ENCODE measurements at regions not wholly inside any gene's neighbourhood (a gene's known extent, or its start where the extent isn't known, plus 50 kb on each side); places are given as distances from the start of the nearest gene placed in this dataset.

DNA sequence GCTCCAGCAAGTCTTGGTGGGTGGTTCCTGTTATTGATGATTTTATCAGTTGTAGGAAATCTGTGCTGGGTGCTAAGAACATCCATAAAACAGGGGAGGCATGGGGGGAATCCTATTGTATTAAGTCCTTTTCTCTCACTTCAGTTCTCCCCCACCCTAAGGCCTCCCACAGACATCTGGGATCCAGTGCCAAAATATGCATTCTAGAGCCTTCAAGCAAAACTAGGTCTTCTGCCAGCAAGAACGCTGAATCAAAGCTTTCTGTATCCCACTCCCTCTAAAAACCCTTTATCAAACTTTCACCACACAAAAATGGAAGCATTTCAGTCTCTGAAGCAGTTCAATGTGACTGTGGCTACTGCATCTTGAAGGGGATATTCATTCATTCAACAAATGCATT lies 281.9 kb downstream of the GAS1 start:
- H3K4me3 ChIP-seq (replicated peaks in 1 of 3; ENCODE audit: insufficient read depth in 1 of 3, low read depth in 2 of 3, low read length in 3 of 3): no peak overlapping the region
- ATAC-seq: no peak
- H3K4me2 ChIP-seq (ENCODE audit: low read depth, low read length): no peak overlapping the region
- H3K9me3 ChIP-seq (ENCODE audit: low read length): no peaks in the 10 kb centered on the region
- peaks cover 1 to 9% of the 10 kb centered on the region in 2 experiments; a peak in 2 of 5 replicates for H3K27me3 ChIP-seq (ENCODE audit: control insufficient read depth in 1 of 2, insufficient read depth in 2 of 2, low read length in 2 of 2)
- ChIA-PET CTCF (ENCODE audit: low intra/inter-chr PET ratio, low total read pairs) (no interaction called here), POLR2A (no interaction called here)
- H2AFZ ChIP-seq (ENCODE audit: low read length): no peak overlapping the region
- no TSS peak for BruUV-seq (replicated peaks)
- no peak overlapping the region for H3K9ac ChIP-seq (ENCODE audit: insufficient read depth, low read depth, low read length)
- in situ Hi-C loops (cut with HindIII; ENCODE audit: extremely low pct_ligation_motif_present, low pct_unique_long_range_greater_than_20kb) (no loop called here), intact Hi-C loops (cut with micrococcal nuclease; ENCODE audit: unreplicated experiment) (no loop called here)
- no peaks in the 10 kb centered on the region for H3K36me3 ChIP-seq (replicated peaks in 1 of 2; ENCODE audit: control insufficient read depth in 1 of 2, insufficient read depth in 2 of 2, low read length in 2 of 2)
- no peaks in the 10 kb centered on the region for H3K79me2 ChIP-seq (ENCODE audit: insufficient read depth, low read length)
- no peak for FAIRE-seq
- H4K20me1 ChIP-seq (ENCODE audit: insufficient read depth, low read length): no peaks in the 10 kb centered on the region
- no peak for DNase-seq (ENCODE audit: low spot score)
- H3K4me1 ChIP-seq (ENCODE audit: insufficient read depth, low read length): no peaks in the 10 kb centered on the region
- no peak overlapping the region for H3K27ac ChIP-seq (ENCODE audit: extremely low read length, insufficient read depth, low read length)
- 0% methylated on average over 1 of the region's 1 CpG for WGBS (ENCODE audit: low lambda C conversion rate)
- TF ChIP-seq SALL1 (CRISPR knock-in tag; IDR thresholded peaks at IDR 0.05) (no peak), TAF15 (IDR thresholded peaks at IDR 0.05; ENCODE audit: low read depth, low read length, poor library complexity, severe bottlenecking) (no peak), POLR2AphosphoS2 (IDR thresholded peaks at IDR 0.05; ENCODE audit: low read depth, low read length) (no peak)

DNA sequence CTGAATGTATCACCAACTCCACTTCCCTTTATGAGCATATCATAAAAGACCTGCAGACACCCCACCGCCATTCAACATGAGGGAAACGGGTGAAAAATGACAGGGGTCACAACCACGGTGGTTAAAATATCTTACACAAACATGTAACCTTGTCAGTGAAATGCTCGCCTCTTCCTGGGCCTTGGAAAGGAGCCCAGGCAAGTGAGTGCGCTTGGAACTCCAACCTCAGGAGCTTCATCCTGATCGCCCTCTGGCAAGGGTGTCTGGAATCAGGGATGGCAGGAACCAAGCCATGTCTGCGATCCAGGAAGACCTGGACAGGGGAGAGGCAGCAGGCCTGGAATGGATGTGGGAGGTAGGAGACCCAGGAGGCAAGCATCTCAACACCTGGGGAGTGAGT lies 282.7 kb downstream of the GAS1 start:
- in situ Hi-C loops (cut with HindIII; ENCODE audit: extremely low pct_ligation_motif_present, low pct_unique_long_range_greater_than_20kb) (no loop called here), intact Hi-C loops (cut with micrococcal nuclease; ENCODE audit: unreplicated experiment) (no loop called here)
- Histone ChIP-seq H4K20me1 (ENCODE audit: insufficient read depth, low read length) (no peaks in the 10 kb centered on the region), H3K79me2 (ENCODE audit: insufficient read depth, low read length) (no peaks in the 10 kb centered on the region), H2AFZ (ENCODE audit: low read length) (no peak overlapping the region), H3K4me1 (ENCODE audit: insufficient read depth, low read length) (no peaks in the 10 kb centered on the region), H3K9ac (ENCODE audit: insufficient read depth, low read depth, low read length) (no peak overlapping the region), H3K4me3 (replicated peaks in 1 of 3; ENCODE audit: insufficient read depth in 1 of 3, low read depth in 2 of 3, low read length in 3 of 3) (no peak overlapping the region), H3K27ac (ENCODE audit: extremely low read length, insufficient read depth, low read length) (no peak overlapping the region), H3K4me2 (ENCODE audit: low read depth, low read length) (no peak overlapping the region), H3K27me3 (ENCODE audit: control insufficient read depth in 1 of 2, insufficient read depth in 2 of 2, low read length in 2 of 2) (peaks cover 1 to 9% of the 10 kb centered on the region in 2 experiments; a peak in 2 of 5 replicates), H3K9me3 (ENCODE audit: low read length) (no peaks in the 10 kb centered on the region), H3K36me3 (replicated peaks in 1 of 2; ENCODE audit: control insufficient read depth in 1 of 2, insufficient read depth in 2 of 2, low read length in 2 of 2) (no peaks in the 10 kb centered on the region)
- POLR2A ChIA-PET: no interaction called here
- FAIRE-seq: no peak
- WGBS (ENCODE audit: low lambda C conversion rate): 10% methylated on average over 7 of the region's 7 CpGs
- no peak for DNase-seq (ENCODE audit: low spot score)
- no TSS peak for BruUV-seq (replicated peaks)
- TF ChIP-seq, protein P1, sequence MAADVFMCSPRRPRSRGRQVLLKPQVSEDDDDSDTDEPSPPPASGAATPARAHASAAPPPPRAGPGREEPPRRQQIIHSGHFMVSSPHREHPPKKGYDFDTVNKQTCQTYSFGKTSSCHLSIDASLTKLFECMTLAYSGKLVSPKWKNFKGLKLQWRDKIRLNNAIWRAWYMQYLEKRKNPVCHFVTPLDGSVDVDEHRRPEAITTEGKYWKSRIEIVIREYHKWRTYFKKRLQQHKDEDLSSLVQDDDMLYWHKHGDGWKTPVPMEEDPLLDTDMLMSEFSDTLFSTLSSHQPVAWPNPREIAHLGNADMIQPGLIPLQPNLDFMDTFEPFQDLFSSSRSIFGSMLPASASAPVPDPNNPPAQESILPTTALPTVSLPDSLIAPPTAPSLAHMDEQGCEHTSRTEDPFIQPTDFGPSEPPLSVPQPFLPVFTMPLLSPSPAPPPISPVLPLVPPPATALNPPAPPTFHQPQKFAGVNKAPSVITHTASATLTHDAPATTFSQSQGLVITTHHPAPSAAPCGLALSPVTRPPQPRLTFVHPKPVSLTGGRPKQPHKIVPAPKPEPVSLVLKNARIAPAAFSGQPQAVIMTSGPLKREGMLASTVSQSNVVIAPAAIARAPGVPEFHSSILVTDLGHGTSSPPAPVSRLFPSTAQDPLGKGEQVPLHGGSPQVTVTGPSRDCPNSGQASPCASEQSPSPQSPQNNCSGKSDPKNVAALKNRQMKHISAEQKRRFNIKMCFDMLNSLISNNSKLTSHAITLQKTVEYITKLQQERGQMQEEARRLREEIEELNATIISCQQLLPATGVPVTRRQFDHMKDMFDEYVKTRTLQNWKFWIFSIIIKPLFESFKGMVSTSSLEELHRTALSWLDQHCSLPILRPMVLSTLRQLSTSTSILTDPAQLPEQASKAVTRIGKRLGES (CRISPR knock-in tag; IDR thresholded peaks at IDR 0.05; ENCODE audit: borderline replicate concordance): no peak
- TF ChIP-seq SMAD9 (CRISPR knock-in tag; IDR thresholded peaks at IDR 0.05) (no peak), SATB2 (CRISPR knock-in tag; IDR thresholded peaks at IDR 0.05) (no peak), ATF7-NPFF (CRISPR knock-in tag; IDR thresholded peaks at IDR 0.05; ENCODE audit: low read depth) (no peak), SKIL (CRISPR knock-in tag; IDR thresholded peaks at IDR 0.05; ENCODE audit: borderline replicate concordance) (no peak), ZIK1 (CRISPR knock-in tag; IDR thresholded peaks at IDR 0.05; ENCODE audit: borderline replicate concordance, low read depth) (no peak)
- TF ChIP-seq, protein P2, sequence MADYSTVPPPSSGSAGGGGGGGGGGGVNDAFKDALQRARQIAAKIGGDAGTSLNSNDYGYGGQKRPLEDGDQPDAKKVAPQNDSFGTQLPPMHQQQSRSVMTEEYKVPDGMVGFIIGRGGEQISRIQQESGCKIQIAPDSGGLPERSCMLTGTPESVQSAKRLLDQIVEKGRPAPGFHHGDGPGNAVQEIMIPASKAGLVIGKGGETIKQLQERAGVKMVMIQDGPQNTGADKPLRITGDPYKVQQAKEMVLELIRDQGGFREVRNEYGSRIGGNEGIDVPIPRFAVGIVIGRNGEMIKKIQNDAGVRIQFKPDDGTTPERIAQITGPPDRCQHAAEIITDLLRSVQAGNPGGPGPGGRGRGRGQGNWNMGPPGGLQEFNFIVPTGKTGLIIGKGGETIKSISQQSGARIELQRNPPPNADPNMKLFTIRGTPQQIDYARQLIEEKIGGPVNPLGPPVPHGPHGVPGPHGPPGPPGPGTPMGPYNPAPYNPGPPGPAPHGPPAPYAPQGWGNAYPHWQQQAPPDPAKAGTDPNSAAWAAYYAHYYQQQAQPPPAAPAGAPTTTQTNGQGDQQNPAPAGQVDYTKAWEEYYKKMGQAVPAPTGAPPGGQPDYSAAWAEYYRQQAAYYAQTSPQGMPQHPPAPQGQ (CRISPR knock-in tag; IDR thresholded peaks at IDR 0.05; ENCODE audit: borderline replicate concordance): no peak
- no peak for ATAC-seq
- CTCF ChIA-PET (ENCODE audit: low intra/inter-chr PET ratio, low total read pairs): no interaction called here

Measured in HepG2 (cell line).